ENCODE measurements at regions not wholly inside any gene's neighbourhood (a gene's known extent, or its start where the extent isn't known, plus 50 kb on each side); places are given as distances from the start of the nearest gene placed in this dataset.

GRCh38 chr18:61948846-61949438 is 56.1 kb upstream of the RNF152 start:
- DNase-seq = no peak

- DNase-seq = no peak
Observed at GRCh38 chr18:61948281-61948741, 55.5 kb upstream of the RNF152 start.

- no peak for DNase-seq
Observed at GRCh38 chr18:61946449-61946848, 53.6 kb upstream of the RNF152 start.

GRCh38 chr18:61943175-61943964 is 50.6 kb upstream of the RNF152 start:
- DNase-seq = no peak

Data from bone marrow (tissue), 2 donors.